Smooth muscle cell (in vitro differentiated cells): ENCODE measurements at regions not wholly inside any gene's neighbourhood (a gene's known extent, or its start where the extent isn't known, plus 50 kb on each side); places are given as distances from the start of the nearest gene placed in this dataset.
"Not testable (repeated sequence)": the region's sequence is repeated elsewhere in the genome, so short reads cannot be mapped to it uniquely, and the experiment has no call there.

Experiments
- DNase-seq: peaks from one replicate; lab custom pipeline; 2025; ENCODE audit not compliant: unreplicated experiment; lab: John Stamatoyannopoulos, UW
- H2AFZ ChIP-seq: fragments of 200-600 bp; sonication (generic); 2 replicates; pipeline ENCODE4 v1.6.0; 2016; ENCODE audit warnings: antibody characterized with exemption, low read depth, mild to moderate bottlenecking
- H3F3A ChIP-seq: fragments of 200-600 bp; sonication (generic); 2 replicates; pipeline ENCODE4 v1.6.0; 2017; ENCODE audit warnings: antibody characterized with exemption, low read depth
- H3K27ac ChIP-seq: fragments of 200-600 bp; sonication (generic); 2 replicates; pipeline ENCODE4 v1.5.1; 2016; ENCODE audit warnings: low read depth, mild to moderate bottlenecking
- H3K27me3 ChIP-seq: fragments of 200-600 bp; sonication (generic); 2 replicates; pipeline ENCODE4 v1.6.1; 2016; ENCODE audit warnings: low read depth, mild to moderate bottlenecking
- H3K36me3 ChIP-seq: fragments of 200-600 bp; sonication (generic); 2 replicates; pipeline ENCODE4 v1.5.1; 2016; ENCODE audit warnings: low read depth
- H3K4me1 ChIP-seq: fragments of 200-600 bp; sonication (generic); 2 replicates; pipeline ENCODE4 v1.5.1; 2016; ENCODE audit warnings: low read depth
- H3K4me2 ChIP-seq: fragments of 200-600 bp; sonication (generic); 2 replicates; pipeline ENCODE4 v1.6.0; 2016; ENCODE audit warnings: mild to moderate bottlenecking
- H3K4me3 ChIP-seq: fragments of 200-600 bp; sonication (generic); 2 replicates; pipeline ENCODE4 v1.5.1; 2016; ENCODE audit warnings: mild to moderate bottlenecking
- H3K79me2 ChIP-seq: fragments of 200-600 bp; sonication (generic); 2 replicates; pipeline ENCODE4 v1.6.0; 2016; ENCODE audit warnings: low read depth, mild to moderate bottlenecking
- H3K9ac ChIP-seq: fragments of 200-600 bp; sonication (generic); 2 replicates; pipeline ENCODE4 v1.6.0; 2016; ENCODE audit warnings: low read depth
- H3K9me3 ChIP-seq: fragments of 200-600 bp; sonication (generic); replicated peaks from 2 replicates; pipeline ENCODE4 v1.5.1; 2016; ENCODE audit warnings: low read depth
- H4K20me1 ChIP-seq: fragments of 200-600 bp; sonication (generic); 2 replicates; pipeline ENCODE4 v1.6.0; 2016; ENCODE audit warnings: low read depth
- CTCF ChIP-seq: fragments of 200-600 bp; sonication (generic); IDR thresholded peaks from 2 replicates; pipeline ENCODE4 v1.5.1; 2017; ENCODE audit warnings: borderline replicate concordance, mild to moderate bottlenecking, antibody characterized with exemption; ENCODE audit not compliant: insufficient read depth, poor library complexity, severe bottlenecking
- WGBS: methylation state at CpG from one replicate; pipeline ENCODE4 v1.1.7; 2016; ENCODE audit warnings: low lambda C conversion rate; 5-methylcytosine and 5-hydroxymethylcytosine counted together

GRCh38 chr7:91496251-91496820, 232.1 kb downstream of the FZD1 start:
- Histone ChIP-seq H2AFZ (no peak overlapping the region), H3K27ac (no peak overlapping the region), H3K4me1 (no peaks in the 10 kb centered on the region), H3K36me3 (no peaks in the 10 kb centered on the region), H3K4me3 (no peak overlapping the region), H3K27me3 (no peaks in the 10 kb centered on the region), H4K20me1 (no peaks in the 10 kb centered on the region), H3F3A (no peaks in the 10 kb centered on the region), H3K4me2 (no peak overlapping the region), H3K9ac (no peak overlapping the region), H3K79me2 (no peaks in the 10 kb centered on the region), H3K9me3 (no peaks in the 10 kb centered on the region)
- no peak for DNase-seq
- WGBS, result 100% methylated on average over 1 of the region's 1 CpG
- no peak for TF ChIP-seq CTCF

GRCh38 chr7:91497277-91497676, 233.0 kb downstream of the FZD1 start:
- not testable (repeated sequence) for H3K36me3 ChIP-seq, DNase-seq, H3K79me2 ChIP-seq, H3K9me3 ChIP-seq, H3K9ac ChIP-seq, H3K27ac ChIP-seq, H3K4me1 ChIP-seq, H2AFZ ChIP-seq, H3F3A ChIP-seq, H3K27me3 ChIP-seq, H3K4me3 ChIP-seq, H4K20me1 ChIP-seq, H3K4me2 ChIP-seq
- WGBS, result 100% methylated on average over 1 of the region's 1 CpG

DNA sequence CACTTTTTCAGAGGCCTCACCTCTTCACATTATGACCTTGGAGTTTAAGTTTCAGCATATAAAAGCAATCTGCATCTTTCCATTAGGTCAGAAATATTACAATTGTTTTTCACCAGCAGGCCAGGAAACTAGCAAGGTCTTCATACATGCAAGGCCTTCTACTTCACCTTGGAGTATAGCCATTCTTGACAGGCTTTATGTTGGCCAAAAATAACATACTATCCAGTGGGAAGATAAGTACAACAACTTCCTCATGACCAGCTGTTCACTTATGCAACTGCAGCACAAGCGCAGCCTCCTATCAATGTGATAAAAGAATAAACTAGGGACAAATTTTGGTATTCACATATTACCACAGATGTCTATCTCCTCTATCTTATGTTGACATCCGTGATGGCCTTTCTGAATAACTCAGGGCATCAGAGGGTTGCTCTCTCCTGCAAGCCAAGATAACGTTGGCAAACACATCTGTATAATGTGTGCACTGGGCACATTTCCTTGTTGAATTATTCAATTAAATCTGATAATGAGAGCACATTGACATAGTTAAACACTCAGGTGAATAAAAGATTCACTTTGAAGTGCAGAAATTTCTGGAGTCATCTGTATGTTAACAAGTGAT, 239.8 kb downstream of the FZD1 start:
- H3K79me2 ChIP-seq, result no peaks in the 10 kb centered on the region
- H3F3A ChIP-seq, result no peaks in the 10 kb centered on the region
- no peaks in the 10 kb centered on the region for H3K4me1 ChIP-seq
- WGBS, result 94% methylated on average over 3 of the region's 3 CpGs
- no peaks in the 10 kb centered on the region for H3K27me3 ChIP-seq
- no peak for TF ChIP-seq CTCF
- H3K27ac ChIP-seq, result no peak overlapping the region
- H3K4me3 ChIP-seq, result no peak overlapping the region
- no peaks in the 10 kb centered on the region for H3K36me3 ChIP-seq
- no peak overlapping the region for H2AFZ ChIP-seq
- H3K9ac ChIP-seq, result no peak overlapping the region
- no peaks in the 10 kb centered on the region for H4K20me1 ChIP-seq
- no peak for DNase-seq
- H3K9me3 ChIP-seq, result no peaks in the 10 kb centered on the region
- no peak overlapping the region for H3K4me2 ChIP-seq

DNA sequence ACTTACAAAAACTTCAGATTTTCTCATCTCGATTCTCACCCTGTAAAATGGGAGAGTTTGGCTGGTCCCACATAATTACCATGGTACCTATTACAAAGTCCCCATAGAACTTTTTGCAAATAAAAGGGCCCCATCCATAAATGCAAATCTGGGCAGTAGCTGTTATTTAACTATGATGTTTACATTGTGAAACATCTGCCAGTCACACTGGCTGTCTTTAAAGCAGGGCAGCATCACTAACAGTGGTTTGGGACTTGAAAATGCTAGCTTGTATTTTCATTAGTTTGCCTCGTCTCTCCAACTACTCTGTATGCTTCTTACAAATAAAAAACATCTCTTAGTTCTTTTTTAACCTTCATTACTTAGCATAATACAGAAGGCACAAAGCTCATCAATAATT, 240.7 kb downstream of the FZD1 start:
- no peak for DNase-seq
- Histone ChIP-seq H3K4me1 (no peaks in the 10 kb centered on the region), H3K9ac (no peak overlapping the region), H3F3A (no peaks in the 10 kb centered on the region), H3K4me2 (no peak overlapping the region), H3K79me2 (no peaks in the 10 kb centered on the region), H3K27ac (no peak overlapping the region), H3K9me3 (no peaks in the 10 kb centered on the region), H3K36me3 (no peaks in the 10 kb centered on the region), H2AFZ (no peak overlapping the region), H3K27me3 (no peaks in the 10 kb centered on the region), H3K4me3 (no peak overlapping the region), H4K20me1 (no peaks in the 10 kb centered on the region)
- 86% methylated on average over 2 of the region's 2 CpGs for WGBS
- TF ChIP-seq CTCF, result no peak

DNA sequence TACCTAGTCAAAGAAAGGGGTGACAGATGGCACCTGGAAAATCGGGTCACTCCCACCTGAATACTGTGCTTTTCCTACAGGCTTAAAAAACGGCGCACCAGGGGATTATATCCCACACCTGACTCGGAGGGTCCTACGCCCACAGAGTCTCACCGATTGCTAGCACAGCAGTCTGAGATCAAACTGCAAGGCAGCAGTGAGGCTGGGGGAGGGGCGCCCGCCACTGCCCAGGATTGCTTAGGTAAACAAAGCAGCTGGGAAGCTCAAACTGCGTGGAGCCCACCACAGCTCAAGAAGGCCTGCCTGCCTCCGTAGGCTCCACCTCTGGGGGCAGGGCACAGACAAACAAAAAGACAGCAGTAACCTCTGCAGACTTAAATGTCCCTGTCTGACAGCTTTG, 242.7 kb downstream of the FZD1 start:
- not testable (repeated sequence) for H3F3A ChIP-seq, DNase-seq, H3K27me3 ChIP-seq, H3K9me3 ChIP-seq, H4K20me1 ChIP-seq, H3K36me3 ChIP-seq, H2AFZ ChIP-seq, H3K9ac ChIP-seq, H3K27ac ChIP-seq, H3K4me3 ChIP-seq, H3K79me2 ChIP-seq, H3K4me1 ChIP-seq, H3K4me2 ChIP-seq
- WGBS, result 83% methylated on average over 10 of the region's 10 CpGs

- not testable (repeated sequence) for H4K20me1 ChIP-seq, H3K27me3 ChIP-seq, H3K27ac ChIP-seq, DNase-seq, H3K79me2 ChIP-seq, H3K9ac ChIP-seq, H3K9me3 ChIP-seq, H2AFZ ChIP-seq, H3K4me3 ChIP-seq, H3K36me3 ChIP-seq, H3K4me1 ChIP-seq, H3F3A ChIP-seq, H3K4me2 ChIP-seq
- WGBS, result 64% methylated on average over 1 of the region's 1 CpG
Measured at GRCh38 chr7:91511861-91512260, 247.6 kb downstream of the FZD1 start.
